G401 (cell line): ENCODE measurements at regions not wholly inside any gene's neighbourhood (a gene's known extent, or its start where the extent isn't known, plus 50 kb on each side); places are given as distances from the start of the nearest gene placed in this dataset.

Experiments
- DNase-seq: peaks from one replicate; pipeline ENCODE4 v3.0.0-alpha.2; 2015; ENCODE audit warnings: low spot score
- in situ Hi-C: cut with HindIII; loops from 2 replicates; pipeline ENCODE4 v1.10.0; 2016; ENCODE audit warnings: low sequenced_read_pairs, mixed read lengths

- in situ Hi-C loops, result no loop called here
Observed at GRCh38 chr1:244915736-244916135, 51.4 kb upstream of the HNRNPU start.

DNA sequence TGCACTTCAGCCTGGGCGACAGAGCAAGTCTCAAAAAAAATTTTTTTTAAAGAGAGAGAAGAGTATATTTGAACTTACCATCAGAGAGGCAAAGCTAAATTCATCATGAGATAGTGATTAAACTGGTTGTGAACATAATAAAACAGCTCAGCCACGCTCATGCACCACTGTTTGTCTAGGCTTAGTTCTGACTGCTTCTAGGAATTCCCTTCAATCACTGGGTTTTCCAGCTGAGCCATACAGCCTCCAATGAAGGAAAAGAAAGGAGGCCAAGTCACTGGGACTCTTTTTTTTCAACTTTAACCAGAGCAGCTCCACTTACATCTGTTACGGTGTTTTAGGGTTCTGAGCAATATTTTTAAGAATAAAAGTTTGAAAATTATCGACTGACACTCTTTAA lies 50.4 kb upstream of the HNRNPU start:
- in situ Hi-C loops, result no loop called here

More at GRCh38 chr1:244915736-244916135, 51.4 kb upstream of the HNRNPU start:
- no peak for DNase-seq

More for the DNA sequence above, 50.4 kb upstream of the HNRNPU start:
- DNase-seq, result no peak
